ENCODE measurements at regions not wholly inside any gene's neighbourhood (a gene's known extent, or its start where the extent isn't known, plus 50 kb on each side); places are given as distances from the start of the nearest gene placed in this dataset.

GRCh38 chrX:117274965-117275364 is 812.2 kb upstream of the CT83 start:
- no peak for TF ChIP-seq CTCF (IDR thresholded peaks at IDR 0.05)
- H3K4me3 Mint-ChIP-seq, result no peak overlapping the region
- no peaks in the 10 kb centered on the region for H3K9me3 Mint-ChIP-seq
- intact Hi-C loops (cut with micrococcal nuclease), result no loop called here
- ChIA-PET POLR2A (no interaction called here), CTCF (no interaction called here)
- DNase-seq (no peak), ATAC-seq (no peak)
- no peaks in the 10 kb centered on the region for H3K4me1 Mint-ChIP-seq (ENCODE audit: low read depth)
- no peak overlapping the region for H3K27ac Mint-ChIP-seq
- H3K36me3 Mint-ChIP-seq (ENCODE audit: low read depth), result no peaks in the 10 kb centered on the region
- no peaks in the 10 kb centered on the region for H3K27me3 Mint-ChIP-seq

Data from activated CD8-positive, alpha-beta T cell treated with anti-CD3 and anti-CD28 coated beads for 36 hours (primary cell).